ENCODE measurements at regions not wholly inside any gene's neighbourhood (a gene's known extent, or its start where the extent isn't known, plus 50 kb on each side); places are given as distances from the start of the nearest gene placed in this dataset.

- TF ChIP-seq, protein P1, sequence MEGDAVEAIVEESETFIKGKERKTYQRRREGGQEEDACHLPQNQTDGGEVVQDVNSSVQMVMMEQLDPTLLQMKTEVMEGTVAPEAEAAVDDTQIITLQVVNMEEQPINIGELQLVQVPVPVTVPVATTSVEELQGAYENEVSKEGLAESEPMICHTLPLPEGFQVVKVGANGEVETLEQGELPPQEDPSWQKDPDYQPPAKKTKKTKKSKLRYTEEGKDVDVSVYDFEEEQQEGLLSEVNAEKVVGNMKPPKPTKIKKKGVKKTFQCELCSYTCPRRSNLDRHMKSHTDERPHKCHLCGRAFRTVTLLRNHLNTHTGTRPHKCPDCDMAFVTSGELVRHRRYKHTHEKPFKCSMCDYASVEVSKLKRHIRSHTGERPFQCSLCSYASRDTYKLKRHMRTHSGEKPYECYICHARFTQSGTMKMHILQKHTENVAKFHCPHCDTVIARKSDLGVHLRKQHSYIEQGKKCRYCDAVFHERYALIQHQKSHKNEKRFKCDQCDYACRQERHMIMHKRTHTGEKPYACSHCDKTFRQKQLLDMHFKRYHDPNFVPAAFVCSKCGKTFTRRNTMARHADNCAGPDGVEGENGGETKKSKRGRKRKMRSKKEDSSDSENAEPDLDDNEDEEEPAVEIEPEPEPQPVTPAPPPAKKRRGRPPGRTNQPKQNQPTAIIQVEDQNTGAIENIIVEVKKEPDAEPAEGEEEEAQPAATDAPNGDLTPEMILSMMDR (IDR thresholded peaks at IDR 0.05; ENCODE audit: low read length): no peak
- TF ChIP-seq EZH2 (optimal IDR thresholded peaks at IDR 0.05; ENCODE audit: low read depth, low read length): no peak
- no peak for TF ChIP-seq EZH2phosphoT487 (IDR thresholded peaks at IDR 0.05; ENCODE audit: low read length)
Measured at GRCh38 chr1:87965193-87965592, 636.5 kb downstream of the LMO4 start.
